ENCODE measurements at regions not wholly inside any gene's neighbourhood (a gene's known extent, or its start where the extent isn't known, plus 50 kb on each side); places are given as distances from the start of the nearest gene placed in this dataset.

DNA sequence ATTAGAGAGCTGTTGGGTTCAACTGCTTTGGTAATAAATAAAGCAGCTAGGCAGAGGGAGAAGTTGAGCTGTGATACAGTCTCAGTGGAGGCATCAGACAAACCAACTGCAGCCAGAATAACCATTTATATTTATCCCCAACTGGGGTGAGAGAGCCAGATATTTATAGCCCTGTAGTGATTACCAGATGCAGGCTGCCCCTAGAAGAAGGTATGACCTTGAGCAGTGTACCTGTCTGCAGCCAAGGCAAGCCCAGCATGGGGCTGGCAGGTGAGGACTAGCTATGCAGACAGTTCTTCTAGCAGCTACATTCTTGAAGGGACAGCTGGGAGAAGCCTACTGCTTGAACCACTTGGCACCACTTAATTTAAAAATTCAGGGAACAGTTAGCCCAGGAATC is 144.4 kb upstream of the EPHA3 start:
- TF ChIP-seq POLR2A (IDR thresholded peaks at IDR 0.05; ENCODE audit: low read depth, low read length): no peak
- TF ChIP-seq POLR2AphosphoS5 (IDR thresholded peaks at IDR 0.05; ENCODE audit: low read depth, low read length): no peak

All from GM12891 (cell line).